ENCODE measurements at regions not wholly inside any gene's neighbourhood (a gene's known extent, or its start where the extent isn't known, plus 50 kb on each side); places are given as distances from the start of the nearest gene placed in this dataset.

GRCh38 chr10:28981007-28981406, 303.7 kb downstream of the BAMBI start:
- H3K9me3 ChIP-seq (ENCODE audit: low read depth, low read length) = no peaks in the 10 kb centered on the region
- H3K36me3 ChIP-seq (ENCODE audit: insufficient read depth, low read length) = no peaks in the 10 kb centered on the region
- no peak for TF ChIP-seq CTCF (IDR thresholded peaks at IDR 0.05; ENCODE audit: extremely low read depth, low read depth, low read length)

GRCh38 chr10:28982974-28983373, 305.7 kb downstream of the BAMBI start:
- TF ChIP-seq CTCF (IDR thresholded peaks at IDR 0.05; ENCODE audit: extremely low read depth, low read depth, low read length) = no peak

More at GRCh38 chr10:28981007-28981406, 303.7 kb downstream of the BAMBI start:
- no peak overlapping the region for H3K27ac ChIP-seq (ENCODE audit: low read depth, low read length)
- DNase-seq (ENCODE audit: insufficient read length, low spot score, missing footprints) = no peak
- no peak overlapping the region for H2AFZ ChIP-seq (ENCODE audit: low read length)
- no peak overlapping the region for H3K4me2 ChIP-seq (ENCODE audit: insufficient read depth, low read length)
- peaks cover 5% of the 10 kb centered on the region for H3K27me3 ChIP-seq (ENCODE audit: insufficient read depth, low read length)
- no peaks in the 10 kb centered on the region for H4K20me1 ChIP-seq (ENCODE audit: insufficient read depth, low read length)
- H3K4me1 ChIP-seq (ENCODE audit: insufficient read depth, low read length) = peaks cover 4% of the 10 kb centered on the region
- no peaks in the 10 kb centered on the region for H3K79me2 ChIP-seq (ENCODE audit: insufficient read depth, low read length)
- no peak overlapping the region for H3K4me3 ChIP-seq (ENCODE audit: insufficient read depth, low read length)

GRCh38 chr10:28983799-28984198, 305.1 kb upstream of the LYZL1 start:
- TF ChIP-seq CTCF (IDR thresholded peaks at IDR 0.05; ENCODE audit: extremely low read depth, low read depth, low read length) = no peak
- no peak overlapping the region for H2AFZ ChIP-seq (ENCODE audit: low read length)
- no peaks in the 10 kb centered on the region for H3K36me3 ChIP-seq (ENCODE audit: insufficient read depth, low read length)
- H3K4me3 ChIP-seq (ENCODE audit: insufficient read depth, low read length) = no peak overlapping the region
- H3K9me3 ChIP-seq (ENCODE audit: low read depth, low read length) = no peaks in the 10 kb centered on the region
- H3K4me2 ChIP-seq (ENCODE audit: insufficient read depth, low read length) = no peak overlapping the region
- H3K27ac ChIP-seq (ENCODE audit: low read depth, low read length) = no peak overlapping the region
- peak; percentile 54 for DNase-seq (ENCODE audit: insufficient read length, low spot score, missing footprints)
- H3K27me3 ChIP-seq (ENCODE audit: insufficient read depth, low read length) = peaks cover 5% of the 10 kb centered on the region
- peaks cover 4% of the 10 kb centered on the region for H3K4me1 ChIP-seq (ENCODE audit: insufficient read depth, low read length)
- no peaks in the 10 kb centered on the region for H3K79me2 ChIP-seq (ENCODE audit: insufficient read depth, low read length)
- no peaks in the 10 kb centered on the region for H4K20me1 ChIP-seq (ENCODE audit: insufficient read depth, low read length)

More at GRCh38 chr10:28982974-28983373, 305.7 kb downstream of the BAMBI start:
- Histone ChIP-seq H2AFZ (ENCODE audit: low read length) (no peak overlapping the region), H3K79me2 (ENCODE audit: insufficient read depth, low read length) (no peaks in the 10 kb centered on the region), H4K20me1 (ENCODE audit: insufficient read depth, low read length) (no peaks in the 10 kb centered on the region), H3K4me1 (ENCODE audit: insufficient read depth, low read length) (peaks cover 4% of the 10 kb centered on the region), H3K4me2 (ENCODE audit: insufficient read depth, low read length) (no peak overlapping the region), H3K27ac (ENCODE audit: low read depth, low read length) (no peak overlapping the region), H3K27me3 (ENCODE audit: insufficient read depth, low read length) (peaks cover 5% of the 10 kb centered on the region), H3K36me3 (ENCODE audit: insufficient read depth, low read length) (no peaks in the 10 kb centered on the region), H3K4me3 (ENCODE audit: insufficient read depth, low read length) (no peak overlapping the region), H3K9me3 (ENCODE audit: low read depth, low read length) (no peaks in the 10 kb centered on the region)
- no peak for DNase-seq (ENCODE audit: insufficient read length, low spot score, missing footprints)

- no peak for TF ChIP-seq CTCF (IDR thresholded peaks at IDR 0.05; ENCODE audit: extremely low read depth, low read depth, low read length)
- Histone ChIP-seq H3K4me2 (ENCODE audit: insufficient read depth, low read length) (peak overlapping the region; percentile 49), H3K27ac (ENCODE audit: low read depth, low read length) (no peak overlapping the region), H3K36me3 (ENCODE audit: insufficient read depth, low read length) (no peaks in the 10 kb centered on the region), H3K4me1 (ENCODE audit: insufficient read depth, low read length) (peaks cover 4% of the 10 kb centered on the region), H3K4me3 (ENCODE audit: insufficient read depth, low read length) (peak overlapping the region; percentile 13), H3K9me3 (ENCODE audit: low read depth, low read length) (no peaks in the 10 kb centered on the region), H2AFZ (ENCODE audit: low read length) (peak overlapping the region; percentile 85), H4K20me1 (ENCODE audit: insufficient read depth, low read length) (no peaks in the 10 kb centered on the region), H3K79me2 (ENCODE audit: insufficient read depth, low read length) (no peaks in the 10 kb centered on the region), H3K27me3 (ENCODE audit: insufficient read depth, low read length) (peaks cover 5% of the 10 kb centered on the region)
- peak; percentile 95 for DNase-seq (ENCODE audit: insufficient read length, low spot score, missing footprints)
Measured at GRCh38 chr10:28984431-28984830, 304.4 kb upstream of the LYZL1 start.

Measured in osteoblast (primary cell).